ENCODE measurements at regions not wholly inside any gene's neighbourhood (a gene's known extent, or its start where the extent isn't known, plus 50 kb on each side); places are given as distances from the start of the nearest gene placed in this dataset.

DNA sequence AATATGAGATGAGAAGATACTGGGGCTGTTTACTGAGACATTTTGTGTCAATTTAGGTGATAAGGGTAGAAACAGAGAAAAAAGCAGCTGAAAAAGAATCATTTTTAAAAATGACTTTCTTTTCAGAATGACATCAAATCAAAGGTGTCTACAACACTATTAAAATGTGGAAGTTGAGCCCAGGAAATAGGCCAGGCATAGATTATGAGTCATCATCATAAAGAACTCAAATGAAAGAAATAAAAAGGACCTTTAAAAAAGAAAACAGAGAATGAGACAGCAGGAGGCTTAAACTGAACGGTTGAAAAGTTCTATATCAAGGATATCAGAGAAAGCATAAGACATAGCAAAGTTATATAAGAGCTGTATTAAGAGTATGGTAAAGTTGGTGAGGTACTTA is 442.5 kb downstream of the CNTN6 start:
- CTCF ChIA-PET = no interaction called here
- H3K36me3 Mint-ChIP-seq (ENCODE audit: low read depth) = no peaks in the 10 kb centered on the region
- H3K9me3 Mint-ChIP-seq = peaks cover 24% of the 10 kb centered on the region
- TF ChIP-seq, protein P1, sequence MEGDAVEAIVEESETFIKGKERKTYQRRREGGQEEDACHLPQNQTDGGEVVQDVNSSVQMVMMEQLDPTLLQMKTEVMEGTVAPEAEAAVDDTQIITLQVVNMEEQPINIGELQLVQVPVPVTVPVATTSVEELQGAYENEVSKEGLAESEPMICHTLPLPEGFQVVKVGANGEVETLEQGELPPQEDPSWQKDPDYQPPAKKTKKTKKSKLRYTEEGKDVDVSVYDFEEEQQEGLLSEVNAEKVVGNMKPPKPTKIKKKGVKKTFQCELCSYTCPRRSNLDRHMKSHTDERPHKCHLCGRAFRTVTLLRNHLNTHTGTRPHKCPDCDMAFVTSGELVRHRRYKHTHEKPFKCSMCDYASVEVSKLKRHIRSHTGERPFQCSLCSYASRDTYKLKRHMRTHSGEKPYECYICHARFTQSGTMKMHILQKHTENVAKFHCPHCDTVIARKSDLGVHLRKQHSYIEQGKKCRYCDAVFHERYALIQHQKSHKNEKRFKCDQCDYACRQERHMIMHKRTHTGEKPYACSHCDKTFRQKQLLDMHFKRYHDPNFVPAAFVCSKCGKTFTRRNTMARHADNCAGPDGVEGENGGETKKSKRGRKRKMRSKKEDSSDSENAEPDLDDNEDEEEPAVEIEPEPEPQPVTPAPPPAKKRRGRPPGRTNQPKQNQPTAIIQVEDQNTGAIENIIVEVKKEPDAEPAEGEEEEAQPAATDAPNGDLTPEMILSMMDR (IDR thresholded peaks at IDR 0.05) = no peak
- POLR2A ChIA-PET = no interaction called here
- DNase-seq (no peak), ATAC-seq (no peak)
- H3K4me1 Mint-ChIP-seq (ENCODE audit: low read depth) = no peaks in the 10 kb centered on the region
- intact Hi-C loops (cut with micrococcal nuclease) = no loop called here
- no peak overlapping the region for H3K27ac Mint-ChIP-seq
- H3K4me3 Mint-ChIP-seq = no peak overlapping the region
- no peaks in the 10 kb centered on the region for H3K27me3 Mint-ChIP-seq

DNA sequence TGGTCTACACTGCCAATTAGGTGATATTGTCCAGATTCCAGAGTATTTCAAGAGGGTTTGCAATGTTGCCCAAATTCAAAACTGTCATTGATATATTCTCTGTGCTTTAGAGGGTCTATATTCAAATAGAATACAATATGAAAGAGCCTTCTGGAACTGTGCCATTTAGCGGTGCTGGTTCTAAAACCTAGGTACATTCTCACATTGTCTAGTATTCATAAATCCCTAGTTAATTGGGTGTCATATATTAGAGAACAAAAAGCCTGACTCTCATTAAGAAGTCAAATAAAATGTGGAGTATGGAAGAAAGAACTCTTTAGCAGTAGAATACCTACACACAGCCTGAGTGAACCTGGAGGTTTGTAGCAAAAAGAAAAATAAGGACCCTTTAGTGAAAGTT is 447.9 kb downstream of the CNTN6 start:
- no peak for DNase-seq
- Mint-ChIP-seq H3K4me3 (no peak overlapping the region), H3K27me3 (no peaks in the 10 kb centered on the region), H3K9me3 (peaks cover 11% of the 10 kb centered on the region), H3K27ac (no peak overlapping the region), H3K36me3 (ENCODE audit: low read depth) (no peaks in the 10 kb centered on the region), H3K4me1 (ENCODE audit: low read depth) (no peaks in the 10 kb centered on the region)
- intact Hi-C loops (cut with micrococcal nuclease) = no loop called here
- TF ChIP-seq, protein P1 (IDR thresholded peaks at IDR 0.05) = no peak
- CTCF ChIA-PET = no interaction called here
- POLR2A ChIA-PET = no interaction called here
- ATAC-seq = no peak

DNA sequence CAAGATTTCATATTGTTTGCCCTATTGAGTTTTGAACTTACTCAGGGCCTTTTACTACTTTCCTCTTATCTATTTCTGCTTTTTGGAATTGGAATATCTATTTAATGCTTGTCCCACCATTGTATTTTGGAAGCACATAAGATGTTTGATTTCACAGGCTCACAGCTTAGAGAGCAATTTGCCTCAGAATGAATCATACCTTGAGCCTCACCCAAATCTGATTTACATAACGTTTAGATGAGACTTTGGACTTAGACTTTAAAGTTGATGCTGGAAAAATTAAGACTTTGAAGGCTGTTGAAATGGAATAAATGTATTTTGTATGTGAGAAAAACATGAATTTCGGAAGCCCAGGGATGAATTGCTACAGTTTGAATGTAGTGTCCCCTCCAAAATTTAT is 458.9 kb downstream of the CNTN6 start:
- H3K9me3 Mint-ChIP-seq = peaks cover 3% of the 10 kb centered on the region
- TF ChIP-seq, protein P1 (IDR thresholded peaks at IDR 0.05) = no peak
- H3K27me3 Mint-ChIP-seq = no peaks in the 10 kb centered on the region
- no peaks in the 10 kb centered on the region for H3K36me3 Mint-ChIP-seq (ENCODE audit: low read depth)
- H3K4me3 Mint-ChIP-seq = no peak overlapping the region
- POLR2A ChIA-PET = no interaction called here
- no peak overlapping the region for H3K27ac Mint-ChIP-seq
- CTCF ChIA-PET = no interaction called here
- DNase-seq = no peak
- no peak for ATAC-seq
- intact Hi-C loops (cut with micrococcal nuclease) = no loop called here
- H3K4me1 Mint-ChIP-seq (ENCODE audit: low read depth) = no peaks in the 10 kb centered on the region

DNA sequence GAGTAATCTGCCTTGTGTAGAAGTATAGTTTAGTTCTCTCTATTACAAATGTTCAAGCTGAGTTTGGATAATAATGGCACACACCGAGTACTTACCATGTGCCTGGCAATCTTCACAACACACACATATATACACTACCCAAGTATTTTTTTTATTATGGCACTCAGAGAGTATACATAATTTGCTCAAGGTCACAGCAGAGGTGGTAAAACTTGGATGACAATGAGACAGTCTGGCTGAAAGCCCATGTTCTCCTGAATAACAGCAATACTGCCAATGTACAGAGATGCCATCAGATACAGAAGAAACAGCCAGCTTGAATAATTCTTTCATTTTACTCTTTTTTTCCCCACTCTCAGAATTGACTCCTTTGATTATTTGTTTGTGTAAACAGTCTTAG is 460.0 kb downstream of the CNTN6 start:
- ChIA-PET CTCF (no interaction called here), POLR2A (no interaction called here)
- Mint-ChIP-seq H3K9me3 (peaks cover 3% of the 10 kb centered on the region), H3K27me3 (no peaks in the 10 kb centered on the region), H3K27ac (no peak overlapping the region), H3K36me3 (ENCODE audit: low read depth) (no peaks in the 10 kb centered on the region), H3K4me1 (ENCODE audit: low read depth) (no peaks in the 10 kb centered on the region), H3K4me3 (no peak overlapping the region)
- intact Hi-C loops (cut with micrococcal nuclease) = no loop called here
- DNase-seq = no peak
- ATAC-seq = no peak
- TF ChIP-seq, protein P1 (IDR thresholded peaks at IDR 0.05) = no peak

DNA sequence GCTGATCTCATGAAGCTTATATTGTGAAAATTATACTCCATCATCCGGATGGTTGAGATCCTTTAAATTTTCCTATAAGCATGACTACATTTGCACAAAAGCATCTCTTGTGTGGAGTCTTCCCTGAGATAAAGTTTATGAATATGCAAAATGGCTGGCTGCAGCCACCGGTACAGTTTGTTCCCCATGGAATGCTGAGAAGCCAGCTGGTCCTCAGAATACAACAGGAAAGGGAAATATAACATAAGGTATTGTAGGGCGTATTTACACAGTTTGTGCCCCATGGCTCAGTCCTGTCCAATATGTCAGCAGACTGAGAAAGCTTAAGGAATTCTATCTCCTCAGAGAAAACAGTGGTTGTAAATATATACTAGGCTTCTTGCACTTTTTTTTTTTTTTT is 468.6 kb downstream of the CNTN6 start:
- CTCF ChIA-PET = no interaction called here
- H3K27me3 Mint-ChIP-seq = no peaks in the 10 kb centered on the region

More for the DNA sequence above, 468.6 kb downstream of the CNTN6 start:
- Mint-ChIP-seq H3K36me3 (ENCODE audit: low read depth) (no peaks in the 10 kb centered on the region), H3K4me3 (no peak overlapping the region), H3K9me3 (peaks cover 6% of the 10 kb centered on the region), H3K4me1 (ENCODE audit: low read depth) (no peaks in the 10 kb centered on the region), H3K27ac (no peak overlapping the region)
- TF ChIP-seq, protein P1 (IDR thresholded peaks at IDR 0.05) = no peak
- POLR2A ChIA-PET = interaction anchor here (1.1 kb wide), 1 partner anchor 17 kb away, joined by 3 read pairs; no protein-coding TSS in a partner anchor
- intact Hi-C loops (cut with micrococcal nuclease) = no loop called here
- no peak for ATAC-seq
- no peak for DNase-seq

Data from activated CD8-positive, alpha-beta T cell treated with anti-CD3 and anti-CD28 coated beads for 36 hours (primary cell).